Osteoblast (primary cell): ENCODE measurements at regions not wholly inside any gene's neighbourhood (a gene's known extent, or its start where the extent isn't known, plus 50 kb on each side); places are given as distances from the start of the nearest gene placed in this dataset.

ENCODE experiments used
- DNase-seq: peaks from one replicate; pipeline ENCODE4 v3.0.0; 2011; ENCODE audit warnings: low spot score, mixed read lengths; ENCODE audit not compliant: insufficient read length; ENCODE audit errors: missing footprints
- H2AFZ ChIP-seq: 2 replicates; pipeline ENCODE4 v1.6.0; 2011; ENCODE audit warnings: mild to moderate bottlenecking, low read length
- H3K27ac ChIP-seq: 2 replicates; pipeline ENCODE4 v1.5.1; 2011; ENCODE audit warnings: mild to moderate bottlenecking, low read depth, low read length, moderate library complexity
- H3K27me3 ChIP-seq: 2 replicates; pipeline ENCODE4 v1.6.0; 2012; ENCODE audit warnings: mild to moderate bottlenecking, control low read depth, inconsistent platforms, low read length, moderate library complexity; ENCODE audit not compliant: insufficient read depth
- H3K36me3 ChIP-seq: 2 replicates; pipeline ENCODE4 v1.5.1; 2011; ENCODE audit warnings: mild to moderate bottlenecking, low read length, control low read depth, moderate library complexity; ENCODE audit not compliant: insufficient read depth
- H3K4me1 ChIP-seq: 2 replicates; pipeline ENCODE4 v1.5.1; 2011; ENCODE audit warnings: mild to moderate bottlenecking, low read length, control low read depth, moderate library complexity; ENCODE audit not compliant: insufficient read depth
- H3K4me2 ChIP-seq: 2 replicates; pipeline ENCODE4 v1.6.0; 2011; ENCODE audit warnings: mild to moderate bottlenecking, low read length; ENCODE audit not compliant: insufficient read depth
- H3K4me3 ChIP-seq: fragments of 200-600 bp; sonication (generic); 3 replicates; pipeline ENCODE4 v1.5.1; 2012; ENCODE audit warnings: mild to moderate bottlenecking, low read length, inconsistent platforms; ENCODE audit not compliant: insufficient read depth
- H3K79me2 ChIP-seq: 2 replicates; pipeline ENCODE4 v1.6.0; 2012; ENCODE audit warnings: mild to moderate bottlenecking, low read length, control low read depth, inconsistent platforms; ENCODE audit not compliant: insufficient read depth
- H3K9me3 ChIP-seq: 2 replicates; pipeline ENCODE4 v1.5.1; 2011; ENCODE audit warnings: low read depth, low read length, control low read depth
- H4K20me1 ChIP-seq: 2 replicates; pipeline ENCODE4 v1.6.0; 2012; ENCODE audit warnings: mild to moderate bottlenecking, low read length, control low read depth; ENCODE audit not compliant: insufficient read depth
- TF ChIP-seq, protein P1 (sequence below): IDR thresholded peaks from 2 replicates; pipeline ENCODE4 v1.5.1; 2011; ENCODE audit warnings: mild to moderate bottlenecking, low read depth, low read length, moderate library complexity; ENCODE audit errors: extremely low read depth

DNA sequence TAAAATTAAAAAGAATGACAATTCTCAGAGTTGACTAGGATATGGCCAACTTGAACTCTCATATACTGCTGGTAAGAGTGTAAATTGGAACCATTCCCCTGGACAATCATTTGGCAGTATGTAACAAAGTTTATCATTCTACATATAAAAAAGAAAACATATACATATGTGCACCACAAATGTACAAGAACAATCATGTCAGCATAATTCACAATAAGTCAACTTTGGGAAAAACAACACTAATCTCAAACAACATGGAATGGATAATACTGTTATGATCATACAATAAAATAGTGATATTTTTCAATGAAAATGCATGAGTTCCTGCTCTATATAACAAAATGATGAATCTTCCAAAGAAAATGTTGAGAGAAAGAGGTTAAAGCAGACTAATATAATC lies 1078.7 kb upstream of the EPHA7 start:
- DNase-seq = no peak
- no peaks in the 10 kb centered on the region for H3K27me3 ChIP-seq
- no peak overlapping the region for H2AFZ ChIP-seq
- no peaks in the 10 kb centered on the region for H3K9me3 ChIP-seq
- TF ChIP-seq, protein P1, sequence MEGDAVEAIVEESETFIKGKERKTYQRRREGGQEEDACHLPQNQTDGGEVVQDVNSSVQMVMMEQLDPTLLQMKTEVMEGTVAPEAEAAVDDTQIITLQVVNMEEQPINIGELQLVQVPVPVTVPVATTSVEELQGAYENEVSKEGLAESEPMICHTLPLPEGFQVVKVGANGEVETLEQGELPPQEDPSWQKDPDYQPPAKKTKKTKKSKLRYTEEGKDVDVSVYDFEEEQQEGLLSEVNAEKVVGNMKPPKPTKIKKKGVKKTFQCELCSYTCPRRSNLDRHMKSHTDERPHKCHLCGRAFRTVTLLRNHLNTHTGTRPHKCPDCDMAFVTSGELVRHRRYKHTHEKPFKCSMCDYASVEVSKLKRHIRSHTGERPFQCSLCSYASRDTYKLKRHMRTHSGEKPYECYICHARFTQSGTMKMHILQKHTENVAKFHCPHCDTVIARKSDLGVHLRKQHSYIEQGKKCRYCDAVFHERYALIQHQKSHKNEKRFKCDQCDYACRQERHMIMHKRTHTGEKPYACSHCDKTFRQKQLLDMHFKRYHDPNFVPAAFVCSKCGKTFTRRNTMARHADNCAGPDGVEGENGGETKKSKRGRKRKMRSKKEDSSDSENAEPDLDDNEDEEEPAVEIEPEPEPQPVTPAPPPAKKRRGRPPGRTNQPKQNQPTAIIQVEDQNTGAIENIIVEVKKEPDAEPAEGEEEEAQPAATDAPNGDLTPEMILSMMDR = no peak
- no peak overlapping the region for H3K4me3 ChIP-seq
- H3K79me2 ChIP-seq = no peaks in the 10 kb centered on the region
- H3K4me2 ChIP-seq = no peak overlapping the region
- no peak overlapping the region for H3K27ac ChIP-seq
- H3K36me3 ChIP-seq = no peaks in the 10 kb centered on the region
- no peaks in the 10 kb centered on the region for H3K4me1 ChIP-seq
- no peaks in the 10 kb centered on the region for H4K20me1 ChIP-seq

DNA sequence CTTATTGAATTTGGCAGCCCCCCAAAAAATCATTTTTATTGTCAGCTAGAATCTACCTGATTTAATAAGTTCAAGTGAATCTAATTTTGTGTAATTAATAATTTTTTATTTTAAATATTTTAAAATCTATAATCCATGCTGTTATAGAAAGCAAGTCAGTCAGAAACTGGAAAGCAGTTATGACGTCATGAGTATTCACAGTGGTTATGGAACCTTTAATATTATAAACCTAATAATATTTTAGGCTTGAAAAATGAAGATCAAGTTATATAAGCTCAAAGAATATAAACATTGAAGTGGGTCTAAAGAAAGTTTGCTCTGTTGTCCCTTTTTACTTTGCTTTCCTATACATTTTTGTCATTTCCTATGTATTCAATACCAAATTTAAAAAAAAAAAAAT lies 1075.1 kb upstream of the EPHA7 start:
- DNase-seq = no peak
- no peak overlapping the region for H3K4me3 ChIP-seq
- H3K79me2 ChIP-seq = no peaks in the 10 kb centered on the region
- no peaks in the 10 kb centered on the region for H3K4me1 ChIP-seq
- TF ChIP-seq, protein P1 = no peak
- H3K27ac ChIP-seq = no peak overlapping the region
- H3K36me3 ChIP-seq = no peaks in the 10 kb centered on the region
- no peaks in the 10 kb centered on the region for H3K9me3 ChIP-seq
- H3K4me2 ChIP-seq = no peak overlapping the region
- no peaks in the 10 kb centered on the region for H4K20me1 ChIP-seq
- H2AFZ ChIP-seq = no peak overlapping the region
- no peaks in the 10 kb centered on the region for H3K27me3 ChIP-seq

DNA sequence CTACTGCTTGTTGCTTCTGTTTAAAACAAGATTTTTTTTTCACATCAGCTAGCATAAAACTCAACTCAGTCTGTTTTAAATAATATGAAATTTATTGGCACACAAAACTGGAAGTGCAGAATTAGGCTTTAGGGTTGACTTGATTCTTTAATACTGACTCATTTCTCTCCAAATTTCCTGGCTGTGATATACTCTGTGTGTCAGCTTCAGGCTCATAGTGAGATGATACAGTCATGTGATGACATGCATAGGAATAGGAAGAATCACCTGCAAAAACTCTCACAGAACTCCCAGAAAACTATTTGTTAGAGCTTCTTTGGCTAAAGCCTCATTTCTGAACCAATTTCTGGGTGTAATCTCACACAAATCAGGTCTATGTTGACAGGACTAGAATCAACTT lies 1068.0 kb upstream of the EPHA7 start:
- no peaks in the 10 kb centered on the region for H4K20me1 ChIP-seq
- no peaks in the 10 kb centered on the region for H3K79me2 ChIP-seq
- H3K4me3 ChIP-seq = no peak overlapping the region
- TF ChIP-seq, protein P1 = no peak
- DNase-seq = no peak
- no peak overlapping the region for H2AFZ ChIP-seq
- no peak overlapping the region for H3K4me2 ChIP-seq
- H3K4me1 ChIP-seq = no peaks in the 10 kb centered on the region
- H3K27ac ChIP-seq = no peak overlapping the region
- H3K36me3 ChIP-seq = no peaks in the 10 kb centered on the region
- H3K27me3 ChIP-seq = no peaks in the 10 kb centered on the region
- H3K9me3 ChIP-seq = no peaks in the 10 kb centered on the region

DNA sequence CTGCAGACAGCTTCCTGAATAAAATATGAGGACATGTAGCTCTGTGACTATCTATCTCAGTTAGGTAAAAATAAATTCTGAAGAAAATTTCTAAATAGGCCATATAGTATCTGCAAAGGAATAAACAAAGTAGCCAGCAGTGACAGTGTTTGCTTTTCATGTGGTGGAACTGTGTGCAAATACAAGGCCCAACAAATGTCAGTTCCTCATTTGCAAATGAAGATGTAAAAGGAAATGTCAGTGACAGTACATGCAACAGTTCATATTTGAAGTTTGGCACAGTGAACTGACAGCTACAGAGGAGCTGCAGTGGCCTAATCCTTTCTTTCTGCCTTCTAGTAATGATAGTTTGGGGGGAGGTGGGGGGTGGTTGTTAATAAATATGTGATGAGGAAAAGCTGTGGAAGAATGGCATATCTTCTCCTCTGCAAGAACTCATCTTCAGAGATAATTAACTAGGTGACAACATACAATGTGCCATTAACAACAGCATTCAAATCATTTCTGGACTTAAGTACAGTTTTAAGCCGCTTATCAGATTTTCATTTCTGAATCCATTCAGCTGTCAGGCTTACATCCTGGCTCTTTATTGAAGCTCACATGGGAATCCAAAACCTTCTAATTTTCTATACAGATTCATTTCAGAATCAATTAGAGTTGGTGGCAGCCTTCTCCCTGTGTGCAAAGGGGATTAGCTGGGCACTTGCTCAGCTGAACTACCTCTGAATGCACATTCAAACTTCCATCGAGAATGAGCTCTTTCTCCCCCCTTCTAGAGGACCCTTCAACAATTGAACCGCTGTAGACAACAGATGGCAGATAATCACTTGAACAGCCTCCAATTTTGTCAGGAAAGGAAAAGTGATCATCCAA lies 1059.0 kb upstream of the EPHA7 start:
- no peak for DNase-seq
- Histone ChIP-seq H3K4me2 (no peak overlapping the region), H2AFZ (no peak overlapping the region), H3K9me3 (peaks cover 5% of the 10 kb centered on the region), H3K4me1 (no peaks in the 10 kb centered on the region), H3K27me3 (no peaks in the 10 kb centered on the region), H3K79me2 (no peaks in the 10 kb centered on the region), H3K36me3 (no peaks in the 10 kb centered on the region), H3K4me3 (no peak overlapping the region), H4K20me1 (no peaks in the 10 kb centered on the region), H3K27ac (no peak overlapping the region)
- TF ChIP-seq, protein P1 = no peak
